NOMO-1 (cell line): ENCODE measurements at regions not wholly inside any gene's neighbourhood (a gene's known extent, or its start where the extent isn't known, plus 50 kb on each side); places are given as distances from the start of the nearest gene placed in this dataset.
"Not testable (repeated sequence)": the region's sequence is repeated elsewhere in the genome, so short reads cannot be mapped to it uniquely, and the experiment has no call there.

Experiments
- DNase-seq, 2 experiments: peaks; one replicate each; lab custom pipeline; 2025; ENCODE audit not compliant: unreplicated experiment in 2 of 2; lab: John Stamatoyannopoulos, UW

DNA sequence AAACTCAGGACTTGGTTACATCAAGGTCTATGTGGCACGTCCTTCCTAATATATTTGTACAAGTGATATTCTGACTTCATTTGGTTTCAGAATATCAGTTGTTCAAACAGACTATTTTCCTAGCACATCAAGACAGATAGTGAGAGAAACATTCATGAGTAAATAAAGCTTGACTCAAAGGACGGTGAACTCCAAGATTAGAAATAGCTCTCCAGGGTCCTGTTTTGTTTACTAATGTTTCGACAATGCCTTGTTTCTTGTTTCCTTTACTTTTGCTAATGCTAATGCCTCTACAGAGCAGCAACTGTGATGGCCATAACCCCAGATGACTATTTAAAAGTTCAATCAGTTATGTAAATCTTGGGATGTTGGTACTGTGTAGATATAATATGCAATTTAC lies 313.9 kb downstream of the KLF12 start:
- no peak for DNase-seq

GRCh38 chr13:73819711-73820110 lies 314.5 kb downstream of the KLF12 start:
- DNase-seq, result no peak

- DNase-seq, result no peak
These were observed 317.5 kb downstream of the KLF12 start for GRCh38 chr13:73816702-73817101.

GRCh38 chr13:73815796-73816195 lies 318.4 kb downstream of the KLF12 start:
- no peak for DNase-seq

DNA sequence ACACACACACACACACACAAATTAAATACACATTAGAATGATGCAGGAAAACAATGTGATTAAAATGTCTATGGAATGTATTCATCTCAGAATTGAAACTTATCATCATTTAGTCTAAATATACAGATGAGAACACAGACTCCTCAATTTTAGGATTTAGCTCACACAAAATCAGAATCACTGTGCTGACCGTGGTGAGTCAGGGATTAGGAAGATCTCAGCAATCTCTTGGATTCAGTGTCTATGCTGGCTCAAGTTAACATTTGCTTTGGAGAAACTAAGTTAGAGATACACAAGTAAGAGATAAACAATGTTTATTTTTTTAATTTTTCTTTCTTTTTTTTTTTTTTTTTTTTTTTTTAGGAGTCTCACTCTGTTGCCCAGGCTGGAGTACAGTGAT lies 323.6 kb downstream of the KLF12 start:
- DNase-seq, result no peak

- no peak for DNase-seq
These were observed 324.6 kb downstream of the KLF12 start for GRCh38 chr13:73809561-73809960.

DNA sequence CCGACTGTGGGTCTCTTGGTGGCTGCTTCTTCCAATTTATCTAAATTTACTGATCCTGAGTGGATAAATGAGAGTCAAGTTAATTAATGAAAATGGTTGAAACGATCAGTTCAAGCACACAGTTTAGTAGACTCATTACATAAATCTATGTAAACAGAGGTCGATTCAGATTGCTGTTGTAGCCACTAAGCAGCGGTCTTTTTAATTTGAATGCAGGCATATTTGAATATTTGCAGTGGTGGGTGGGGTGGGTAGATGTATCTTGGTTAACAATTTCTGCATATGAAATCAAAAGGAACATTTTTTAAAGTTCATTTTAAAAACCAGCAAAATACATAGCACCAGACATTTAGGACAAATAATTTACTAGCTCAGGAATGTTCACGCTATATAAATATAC lies 325.9 kb downstream of the KLF12 start:
- no peak for DNase-seq

DNA sequence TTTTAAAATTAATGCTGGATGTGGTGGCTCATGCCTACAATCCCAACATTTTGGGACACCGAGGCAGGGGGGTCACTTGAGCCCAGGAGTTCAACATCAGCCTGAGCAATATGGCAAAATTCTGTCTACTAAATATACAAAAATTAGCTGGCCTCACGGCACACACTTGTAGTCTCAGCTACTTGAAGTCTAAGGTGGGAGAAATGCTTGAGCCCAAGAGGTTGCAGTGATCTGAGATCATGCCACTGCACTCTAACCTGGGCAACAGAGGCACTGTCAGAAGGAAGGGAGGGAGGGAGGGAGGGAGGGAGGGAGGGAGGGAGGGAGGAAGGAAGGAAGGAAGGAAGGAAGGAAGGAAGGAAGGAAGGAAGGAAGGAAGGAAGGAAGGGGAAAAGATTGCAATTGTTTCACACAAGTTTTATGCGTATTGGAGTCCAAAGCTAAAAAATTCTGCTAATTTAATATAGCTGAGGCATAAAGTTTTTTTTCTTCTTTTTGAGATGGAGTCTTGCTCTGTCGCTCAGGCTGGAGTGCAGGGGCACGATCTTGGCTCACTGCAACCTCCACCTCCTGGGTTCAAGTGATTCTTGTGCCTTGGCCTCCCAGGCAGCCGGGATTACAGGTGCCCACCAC lies 328.8 kb downstream of the KLF12 start:
- not testable (repeated sequence) for DNase-seq

DNA sequence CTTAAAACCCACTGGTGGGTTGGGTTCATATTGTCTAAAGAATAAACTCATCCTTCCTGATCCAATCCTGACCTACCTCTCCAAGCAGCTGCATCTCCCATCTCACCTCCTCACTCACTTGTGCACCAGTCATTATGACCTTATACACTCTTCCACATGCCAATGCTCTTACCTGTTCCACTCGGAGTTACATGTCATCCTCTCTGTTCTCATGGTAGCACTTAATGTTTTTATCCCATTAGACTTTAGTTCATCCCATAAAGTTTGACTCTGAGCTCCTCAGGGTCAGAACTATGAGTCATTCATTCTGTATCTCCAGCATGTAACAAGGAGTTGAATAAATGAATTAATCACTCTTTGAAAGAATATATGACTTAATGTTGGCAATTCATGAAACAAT lies 330.2 kb downstream of the KLF12 start:
- DNase-seq, result no peak

- no peak for DNase-seq
These were observed 334.2 kb downstream of the KLF12 start for GRCh38 chr13:73800011-73800410.

GRCh38 chr13:73794755-73795154 lies 339.4 kb downstream of the KLF12 start:
- DNase-seq, result no peak

GRCh38 chr13:73793361-73793760 lies 340.8 kb downstream of the KLF12 start:
- no peak for DNase-seq

- DNase-seq, result no peak
These were observed 341.4 kb downstream of the KLF12 start for GRCh38 chr13:73792796-73793195.

DNA sequence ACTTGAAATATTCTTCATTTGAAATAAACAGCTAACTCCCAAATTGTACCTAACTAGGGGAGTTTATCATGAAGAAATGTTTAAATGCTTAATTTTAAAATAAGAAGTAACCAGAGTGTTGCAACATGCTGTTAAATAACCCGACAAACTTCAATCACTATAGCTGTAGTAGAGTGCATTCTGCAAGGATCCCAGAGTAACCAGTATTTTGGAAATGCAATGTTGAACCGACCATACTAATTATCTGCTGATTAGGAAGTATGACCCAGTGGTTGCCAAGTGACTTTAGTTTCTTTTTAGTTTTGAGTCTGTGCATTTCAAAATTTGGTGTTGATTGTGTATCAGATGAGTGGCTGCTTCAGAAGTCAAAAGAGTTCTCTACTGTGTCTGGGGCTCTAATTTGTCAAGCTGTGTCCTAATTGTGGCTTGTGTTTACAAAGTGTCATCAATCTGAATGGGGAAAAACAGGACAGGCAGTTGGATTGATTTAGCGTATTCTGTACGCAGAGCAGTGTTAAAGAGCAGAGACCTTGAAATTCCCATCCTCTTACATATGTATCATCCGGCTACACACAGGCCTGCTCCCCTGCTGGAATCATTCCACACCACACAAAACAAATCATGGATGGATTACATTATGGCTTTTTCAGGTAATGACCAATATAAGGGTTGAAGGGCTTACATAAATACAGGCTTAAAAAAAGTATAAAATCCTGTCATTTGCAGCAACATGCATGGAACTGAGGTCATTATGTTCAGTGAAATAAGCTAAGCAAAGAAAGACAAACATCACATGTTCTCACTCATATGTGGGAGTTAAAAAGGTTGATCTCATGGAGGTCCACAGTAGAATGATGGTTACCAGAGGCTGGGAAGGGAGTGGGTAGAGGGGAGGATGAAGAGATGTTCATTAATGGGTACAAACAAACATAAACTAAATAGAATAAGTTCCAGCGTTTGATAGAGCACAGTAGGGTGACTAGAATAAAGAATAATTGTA lies 351.5 kb downstream of the KLF12 start:
- no peak for DNase-seq

DNA sequence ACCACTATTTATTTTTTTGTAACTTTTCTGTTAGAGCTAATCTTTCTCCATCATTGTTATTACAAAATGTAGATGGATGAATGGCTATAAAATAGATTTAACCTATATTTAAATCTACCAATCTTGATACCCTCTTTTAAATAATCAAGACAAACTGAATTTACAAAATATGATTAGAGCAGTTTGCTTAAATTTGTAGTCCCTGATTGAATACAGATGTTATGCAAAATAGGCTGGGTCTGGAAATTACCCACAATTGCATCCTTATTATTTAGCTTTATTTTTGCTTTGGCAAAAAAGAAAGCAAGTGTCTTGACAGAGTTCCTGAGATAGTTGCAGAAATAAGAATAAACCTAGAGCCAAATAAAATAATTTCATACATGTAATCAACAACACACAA lies 352.8 kb downstream of the KLF12 start:
- no peak for DNase-seq

- DNase-seq, result no peak
These were observed 354.3 kb downstream of the KLF12 start for GRCh38 chr13:73779881-73780280.

- no peak for DNase-seq
These were observed 355.9 kb downstream of the KLF12 start for GRCh38 chr13:73778242-73778864.

DNA sequence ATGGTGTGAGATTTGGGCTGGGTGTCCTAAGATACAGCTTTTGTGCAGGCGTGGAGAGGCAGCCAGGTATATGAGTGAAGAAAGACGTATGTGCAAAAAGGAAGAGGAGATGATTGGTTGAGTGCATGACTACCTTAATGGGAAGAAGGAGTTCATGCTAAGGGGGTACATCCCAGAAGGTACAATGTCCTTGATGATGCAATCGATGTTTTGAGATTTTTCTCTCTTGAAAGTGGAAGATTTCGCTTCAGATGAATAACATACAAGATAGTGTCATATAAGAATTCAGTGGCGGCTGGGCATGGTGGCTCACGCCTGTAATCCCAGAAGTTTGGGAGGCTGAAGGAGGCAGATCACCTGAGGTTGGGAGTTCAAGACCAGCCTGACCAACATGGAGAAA lies 357.1 kb downstream of the KLF12 start:
- DNase-seq, result no peak

DNA sequence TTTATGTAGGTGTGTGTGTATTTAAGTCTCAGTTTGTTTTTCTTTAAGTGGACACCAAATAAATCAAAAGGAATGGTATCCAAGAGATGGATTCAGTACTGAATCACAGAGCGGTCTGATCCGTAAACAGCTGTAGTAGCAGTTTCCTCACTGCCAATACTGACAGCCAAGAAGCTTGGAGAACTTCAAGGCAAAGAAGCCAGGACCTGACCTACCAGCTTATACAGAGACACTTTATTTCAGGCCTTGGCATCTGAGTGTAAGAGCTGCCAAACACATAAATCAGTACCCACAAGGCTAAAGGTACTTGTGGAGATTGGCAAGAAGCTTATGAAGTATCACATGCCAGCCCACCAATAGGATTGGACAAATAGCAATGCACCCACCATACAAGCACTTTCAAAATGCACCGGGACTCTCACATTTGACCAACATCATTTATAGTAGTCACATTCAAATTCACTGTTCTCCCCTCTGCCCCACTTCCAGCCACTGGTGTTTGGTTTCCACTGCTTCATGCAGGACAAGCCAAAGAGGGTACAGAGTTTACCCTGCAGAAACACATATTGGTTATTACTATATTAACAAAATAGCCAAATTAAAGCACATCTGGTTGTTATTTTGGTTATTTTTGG lies 357.9 kb downstream of the KLF12 start:
- no peak for DNase-seq

GRCh38 chr13:73773168-73773549 lies 361.0 kb downstream of the KLF12 start:
- DNase-seq, result no peak

GRCh38 chr13:73772449-73773167 lies 361.6 kb downstream of the KLF12 start:
- DNase-seq, result no peak
